SK-N-SH treated with all-trans-retinoic acid at 6 μM for 48 hours (cell line): ENCODE measurements at regions not wholly inside any gene's neighbourhood (a gene's known extent, or its start where the extent isn't known, plus 50 kb on each side); places are given as distances from the start of the nearest gene placed in this dataset.

Source experiments
- ATAC-seq: fragments of 200-7000 bp; cut with Tn5 transposase; 3 replicates; pipeline ENCODE4 v1.9.1; 2020; ENCODE audit warnings: mild to moderate bottlenecking, moderate library complexity
- ARNTL ChIP-seq: fragments of 450-650 bp; formaldehyde crosslinking; IDR thresholded peaks from 2 replicates; pipeline ENCODE4 v1.5.0; 2020; ENCODE audit warnings: low read depth, mild to moderate bottlenecking, moderate library complexity, borderline replicate concordance
- BACH2 ChIP-seq: fragments of 250-450 bp; sonication (Bioruptor Pico); IDR thresholded peaks from 2 replicates; pipeline ENCODE4 v1.9.0; 2021; ENCODE audit warnings: mild to moderate bottlenecking, borderline replicate concordance
- CSDC2 ChIP-seq: fragments of 250-450 bp; sonication (Bioruptor Pico); IDR thresholded peaks from 2 replicates; pipeline ENCODE4 v1.5.0; 2020; ENCODE audit warnings: mild to moderate bottlenecking, moderate library complexity
- ESRRG ChIP-seq: fragments of 250-450 bp; sonication (Bioruptor Pico); IDR thresholded peaks from 2 replicates; pipeline ENCODE4 v1.6.1; 2021; ENCODE audit warnings: mild to moderate bottlenecking
- ISL1 ChIP-seq: fragments of 250-450 bp; sonication (Bioruptor Pico); IDR thresholded peaks from 2 replicates; pipeline ENCODE4 v2.1.2; 2022; ENCODE audit warnings: mild to moderate bottlenecking, moderate library complexity
- OSR1 ChIP-seq: fragments of 250-450 bp; sonication (Bioruptor Pico); IDR thresholded peaks from 2 replicates; pipeline ENCODE4 v1.8.0; 2022; ENCODE audit warnings: moderate library complexity, mild to moderate bottlenecking, inconsistent platforms
- POU6F1 ChIP-seq: fragments of 250-450 bp; sonication (Bioruptor Pico); IDR thresholded peaks from 2 replicates; pipeline ENCODE4 v1.8.0; 2021; ENCODE audit warnings: low read depth, mild to moderate bottlenecking, moderate library complexity, borderline replicate concordance
- PPARA ChIP-seq: fragments of 250-450 bp; sonication (Bioruptor Pico); IDR thresholded peaks from 2 replicates; pipeline ENCODE4 v1.5.0; 2020; ENCODE audit warnings: mild to moderate bottlenecking, borderline replicate concordance
- RARB ChIP-seq: fragments of 250-450 bp; sonication (Bioruptor Pico); IDR thresholded peaks from 2 replicates; pipeline ENCODE4 v1.8.0; 2021; ENCODE audit warnings: mild to moderate bottlenecking, moderate library complexity
- SNAI2 ChIP-seq: fragments of 250-450 bp; sonication (Bioruptor Pico); IDR thresholded peaks from 2 replicates; pipeline ENCODE4 v1.5.0; 2020; ENCODE audit warnings: mild to moderate bottlenecking, moderate library complexity
- TOX ChIP-seq: fragments of 250-450 bp; sonication (Bioruptor Pico); IDR thresholded peaks from 2 replicates; pipeline ENCODE4 v1.8.0; 2021; ENCODE audit warnings: mild to moderate bottlenecking, moderate library complexity, borderline replicate concordance
- TSHZ2 ChIP-seq: fragments of 250-450 bp; sonication (Bioruptor Pico); IDR thresholded peaks from 2 replicates; pipeline ENCODE4 v1.5.0; 2020; ENCODE audit warnings: mild to moderate bottlenecking, moderate library complexity
- ZC3H10 ChIP-seq: fragments of 250-450 bp; sonication (Bioruptor Pico); IDR thresholded peaks from 2 replicates; pipeline ENCODE4 v1.5.1; 2021; ENCODE audit warnings: mild to moderate bottlenecking, moderate library complexity
- ZFP30 ChIP-seq: fragments of 450-650 bp; formaldehyde crosslinking; IDR thresholded peaks from 2 replicates; pipeline ENCODE4 v1.5.0; 2022; ENCODE audit warnings: mild to moderate bottlenecking, moderate library complexity
- ZNF565 ChIP-seq: fragments of 450-650 bp; formaldehyde crosslinking; conservative IDR thresholded peaks from 2 replicates; pipeline ENCODE4 v1.5.0; 2020; ENCODE audit warnings: low read depth, mild to moderate bottlenecking, moderate library complexity
- TF ChIP-seq, protein P1 (sequence below): fragments of 250-450 bp; sonication (Bioruptor Pico); IDR thresholded peaks from 2 replicates; pipeline ENCODE4 v1.8.0; 2020; ENCODE audit warnings: mild to moderate bottlenecking, moderate library complexity, borderline replicate concordance
- TF ChIP-seq, protein P2 (sequence below): fragments of 250-450 bp; sonication (Bioruptor Pico); IDR thresholded peaks from 2 replicates; pipeline ENCODE4 v1.5.1; 2020; ENCODE audit warnings: low read depth, mild to moderate bottlenecking, moderate library complexity

- peak; percentile 24 for ATAC-seq
- TF ChIP-seq POU6F1 (CRISPR knock-in tag) (no peak), SNAI2 (no peak), TSHZ2 (CRISPR knock-in tag) (no peak), ZFP30 (CRISPR knock-in tag) (no peak), ARNTL (no peak)
Observed at GRCh38 chr7:25032774-25033743, 53.1 kb upstream of the OSBPL3 start.

DNA sequence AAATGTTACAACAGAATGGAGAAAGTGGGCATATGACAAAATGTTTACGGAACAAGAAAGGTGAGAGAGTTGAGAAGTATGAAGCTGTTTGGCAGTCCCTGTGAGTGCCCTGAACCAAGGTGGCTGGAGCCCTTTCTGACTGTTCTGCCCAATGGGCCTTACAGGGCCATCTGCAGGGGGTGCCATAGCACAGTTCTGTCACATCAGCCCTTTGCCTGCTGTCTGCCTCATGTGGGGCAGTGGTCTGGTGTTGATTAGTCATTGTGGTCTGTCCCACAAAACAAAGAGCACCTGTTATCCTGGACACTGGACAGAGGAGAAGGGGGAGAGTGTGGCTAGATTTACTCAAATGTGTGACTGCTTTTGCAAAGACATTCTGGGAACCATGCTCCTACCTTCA, 51.5 kb upstream of the OSBPL3 start:
- no peak for ATAC-seq

DNA sequence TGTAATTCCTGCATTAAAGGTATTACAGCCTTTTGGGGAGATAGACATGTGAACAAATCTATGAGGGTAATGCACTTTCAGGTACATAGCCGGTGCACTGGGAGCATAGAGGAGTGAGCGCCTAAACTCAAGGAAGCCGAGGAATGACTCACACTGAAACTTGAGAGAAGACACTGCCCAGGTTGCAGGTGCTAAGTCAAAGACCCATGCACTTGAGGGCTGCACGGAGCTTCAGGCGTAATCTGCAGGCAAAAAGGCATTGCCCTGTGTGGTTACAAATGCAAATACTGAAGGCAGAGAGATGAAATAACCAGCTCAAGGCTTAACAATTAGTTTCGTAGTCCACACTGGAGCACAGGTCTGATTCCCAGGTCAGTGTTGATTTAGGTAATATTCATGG, 51.0 kb upstream of the OSBPL3 start:
- TF ChIP-seq ZC3H10 (CRISPR knock-in tag) (no peak), CSDC2 (no peak), ARNTL (no peak), TOX (CRISPR knock-in tag) (no peak), TSHZ2 (CRISPR knock-in tag) (no peak), RARB (CRISPR knock-in tag) (no peak), SNAI2 (no peak), PPARA (CRISPR knock-in tag) (no peak), ISL1 (CRISPR knock-in tag) (no peak), ZFP30 (CRISPR knock-in tag) (no peak)
- TF ChIP-seq, protein P1, sequence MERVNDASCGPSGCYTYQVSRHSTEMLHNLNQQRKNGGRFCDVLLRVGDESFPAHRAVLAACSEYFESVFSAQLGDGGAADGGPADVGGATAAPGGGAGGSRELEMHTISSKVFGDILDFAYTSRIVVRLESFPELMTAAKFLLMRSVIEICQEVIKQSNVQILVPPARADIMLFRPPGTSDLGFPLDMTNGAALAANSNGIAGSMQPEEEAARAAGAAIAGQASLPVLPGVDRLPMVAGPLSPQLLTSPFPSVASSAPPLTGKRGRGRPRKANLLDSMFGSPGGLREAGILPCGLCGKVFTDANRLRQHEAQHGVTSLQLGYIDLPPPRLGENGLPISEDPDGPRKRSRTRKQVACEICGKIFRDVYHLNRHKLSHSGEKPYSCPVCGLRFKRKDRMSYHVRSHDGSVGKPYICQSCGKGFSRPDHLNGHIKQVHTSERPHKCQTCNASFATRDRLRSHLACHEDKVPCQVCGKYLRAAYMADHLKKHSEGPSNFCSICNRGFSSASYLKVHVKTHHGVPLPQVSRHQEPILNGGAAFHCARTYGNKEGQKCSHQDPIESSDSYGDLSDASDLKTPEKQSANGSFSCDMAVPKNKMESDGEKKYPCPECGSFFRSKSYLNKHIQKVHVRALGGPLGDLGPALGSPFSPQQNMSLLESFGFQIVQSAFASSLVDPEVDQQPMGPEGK (CRISPR knock-in tag): no peak
- ATAC-seq: no peak

More for the DNA sequence above, 51.5 kb upstream of the OSBPL3 start:
- TF ChIP-seq TOX (CRISPR knock-in tag): no peak
- no peak for TF ChIP-seq OSR1 (CRISPR knock-in tag)
- no peak for TF ChIP-seq BACH2 (CRISPR knock-in tag)
- no peak for TF ChIP-seq ZC3H10 (CRISPR knock-in tag)
- no peak for TF ChIP-seq ESRRG (CRISPR knock-in tag)
- TF ChIP-seq, protein P2, sequence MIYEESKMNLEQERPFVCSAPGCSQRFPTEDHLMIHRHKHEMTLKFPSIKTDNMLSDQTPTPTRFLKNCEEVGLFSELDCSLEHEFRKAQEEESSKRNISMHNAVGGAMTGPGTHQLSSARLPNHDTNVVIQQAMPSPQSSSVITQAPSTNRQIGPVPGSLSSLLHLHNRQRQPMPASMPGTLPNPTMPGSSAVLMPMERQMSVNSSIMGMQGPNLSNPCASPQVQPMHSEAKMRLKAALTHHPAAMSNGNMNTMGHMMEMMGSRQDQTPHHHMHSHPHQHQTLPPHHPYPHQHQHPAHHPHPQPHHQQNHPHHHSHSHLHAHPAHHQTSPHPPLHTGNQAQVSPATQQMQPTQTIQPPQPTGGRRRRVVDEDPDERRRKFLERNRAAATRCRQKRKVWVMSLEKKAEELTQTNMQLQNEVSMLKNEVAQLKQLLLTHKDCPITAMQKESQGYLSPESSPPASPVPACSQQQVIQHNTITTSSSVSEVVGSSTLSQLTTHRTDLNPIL (CRISPR knock-in tag): no peak
- no peak for TF ChIP-seq SNAI2
- no peak for TF ChIP-seq ZNF565 (CRISPR knock-in tag)
- TF ChIP-seq ZFP30 (CRISPR knock-in tag): no peak
